H1 (cell line): ENCODE measurements at regions not wholly inside any gene's neighbourhood (a gene's known extent, or its start where the extent isn't known, plus 50 kb on each side); places are given as distances from the start of the nearest gene placed in this dataset.

Experiments used
- CTCF ChIA-PET: fragments of 300-600 bp; sonication (Branson Sonifier 250); formaldehyde crosslinking; loops from one replicate; lab custom pipeline; 2021; ENCODE audit not compliant: partially characterized antibody; lab: Charles Lee
- POLR2A ChIA-PET: fragments of 300-600 bp; sonication (Branson Sonifier 250); formaldehyde crosslinking; loops from one replicate; lab custom pipeline; 2021; ENCODE audit warnings: inconsistent platforms; ENCODE audit not compliant: partially characterized antibody; lab: Charles Lee
- DNase-seq, 2 experiments: peaks; one replicate each; pipeline versions ENCODE4 v3.0.0 to v3.0.0-alpha.2; 2010 to 2022; ENCODE audit warnings: low spot score in 2 of 2, low read depth in 1 of 2, mixed read lengths in 1 of 2
- FAIRE-seq: peaks from 2 replicates; lab custom pipeline; 2011; peaks lifted over from hg19 to GRCh38; lab: Jason Lieb, UNC
- H2AFZ ChIP-seq: 2 replicates; pipeline ENCODE4 v1.8.1; 2012; ENCODE audit warnings: low read length, inconsistent platforms
- H2AK5ac ChIP-seq: 2 replicates; pipeline ENCODE4 v1.6.1; 2013; ENCODE audit warnings: low read depth, low read length
- H2BK120ac ChIP-seq: replicated peaks from 2 replicates; pipeline ENCODE3; 2013; ENCODE audit warnings: low read depth, low read length, inconsistent platforms
- H2BK12ac ChIP-seq: 2 replicates; pipeline ENCODE4 v1.6.1; 2013; ENCODE audit warnings: low read depth, low read length
- H2BK15ac ChIP-seq: 2 replicates; pipeline ENCODE4 v1.6.1; 2013; ENCODE audit warnings: low read length
- H2BK20ac ChIP-seq: 2 replicates; pipeline ENCODE4 v1.6.1; 2013; ENCODE audit warnings: low read length
- H2BK5ac ChIP-seq: 2 replicates; pipeline ENCODE4 v1.6.1; 2013; ENCODE audit warnings: low read depth, low read length
- H3K14ac ChIP-seq: 2 replicates; pipeline ENCODE4 v1.6.1; 2013; ENCODE audit warnings: inconsistent platforms; ENCODE audit not compliant: insufficient read length
- H3K18ac ChIP-seq: 2 replicates; pipeline ENCODE4 v1.6.1; 2013; ENCODE audit warnings: low read length; ENCODE audit errors: extremely low read depth
- H3K23ac ChIP-seq: 2 replicates; pipeline ENCODE4 v1.6.1; 2013; ENCODE audit warnings: inconsistent platforms; ENCODE audit not compliant: insufficient read length
- H3K23me2 ChIP-seq: 2 replicates; pipeline ENCODE4 v1.6.1; 2013; ENCODE audit warnings: low read depth, low read length
- H3K27ac ChIP-seq: 2 replicates; pipeline ENCODE4 v1.6.1; 2011; ENCODE audit warnings: low read depth, low read length, inconsistent platforms
- H3K27me3 ChIP-seq, 4 experiments: replicated peaks in 1 of 4; 1 replicate in 1 of 4; 2 replicates in 3 of 4; pipeline versions ENCODE4 v1.6.1 to v1.8.1; 2011 to 2013; ENCODE audit warnings: low read length in 3 of 4, mild to moderate bottlenecking in 3 of 4, inconsistent platforms in 2 of 4, mixed read lengths in 2 of 4, moderate library complexity in 1 of 4; ENCODE audit not compliant: control insufficient read depth in 3 of 4, insufficient read depth in 3 of 4; ENCODE audit errors: extremely low read depth in 1 of 4
- H3K36me3 ChIP-seq, 4 experiments: 2 replicates each; pipeline versions ENCODE4 v1.6.1 to v1.8.1; 2011 to 2013; ENCODE audit warnings: mild to moderate bottlenecking in 4 of 4, low read length in 3 of 4, moderate library complexity in 2 of 4, control low read depth in 1 of 4, inconsistent platforms in 1 of 4; ENCODE audit not compliant: insufficient read depth in 4 of 4, control insufficient read depth in 2 of 4
- H3K4ac ChIP-seq: replicated peaks from 2 replicates; pipeline ENCODE3; 2013; ENCODE audit warnings: low read length, low read depth, mixed read lengths, inconsistent platforms; ENCODE audit not compliant: insufficient read length
- H3K4me1 ChIP-seq, 4 experiments: replicated peaks in 1 of 4; 1 replicate in 1 of 4; 2 replicates in 3 of 4; pipeline versions ENCODE4 v1.6.1 to v1.8.1; 2011 to 2013; ENCODE audit warnings: low read length in 3 of 4, inconsistent platforms in 2 of 4, mixed read lengths in 1 of 4; ENCODE audit not compliant: insufficient read depth in 4 of 4, control insufficient read depth in 3 of 4
- H3K4me2 ChIP-seq, 2 experiments: 2 replicates each; pipeline versions ENCODE4 v1.6.1 to v1.8.1; 2011 to 2013; ENCODE audit warnings: low read depth in 2 of 2, low read length in 2 of 2, control low read depth in 1 of 2, inconsistent platforms in 1 of 2, mild to moderate bottlenecking in 1 of 2; ENCODE audit not compliant: insufficient read depth in 1 of 2
- H3K4me3 ChIP-seq, 4 experiments: fragments of 200-600, 300-600 bp in 1 of 4; sonication (generic), shearing (Covaris generic), sonication (Bioruptor Twin) in 1 of 4; 2 replicates each; pipeline versions ENCODE4 v1.5.1 to v1.8.1; 2011 to 2016; ENCODE audit warnings: low read length in 4 of 4, low read depth in 3 of 4, control low read depth in 2 of 4, inconsistent platforms in 2 of 4, mild to moderate bottlenecking in 2 of 4, mixed read lengths in 1 of 4, moderate library complexity in 1 of 4; ENCODE audit not compliant: insufficient read depth in 2 of 4; ENCODE audit errors: extremely low read depth in 1 of 4
- H3K56ac ChIP-seq: replicated peaks from 2 replicates; pipeline ENCODE3; 2013; ENCODE audit warnings: low read depth, mild to moderate bottlenecking, mixed read lengths, low read length, inconsistent platforms; ENCODE audit not compliant: insufficient read length
- H3K79me1 ChIP-seq: 2 replicates; pipeline ENCODE4 v1.6.1; 2013; ENCODE audit warnings: low read depth, low read length, control low read depth
- H3K79me2 ChIP-seq, 2 experiments: 2 replicates each; pipeline versions ENCODE4 v1.6.1 to v1.8.1; 2012 to 2013; ENCODE audit warnings: low read length in 2 of 2, mild to moderate bottlenecking in 2 of 2, inconsistent platforms in 1 of 2; ENCODE audit not compliant: insufficient read depth in 2 of 2, control insufficient read depth in 1 of 2
- H3K9ac ChIP-seq, 4 experiments: replicated peaks in 1 of 4; 1 replicate in 1 of 4; 2 replicates in 3 of 4; pipeline versions ENCODE4 v1.6.1 to v1.8.1; 2011 to 2013; ENCODE audit warnings: low read depth in 3 of 4, low read length in 3 of 4, control low read depth in 2 of 4, mild to moderate bottlenecking in 2 of 4, moderate library complexity in 2 of 4, inconsistent platforms in 1 of 4; ENCODE audit errors: extremely low read depth in 1 of 4
- H3K9me3 ChIP-seq, 2 experiments: 2 replicates each; pipeline versions ENCODE4 v1.6.1 to v1.8.1; 2012 to 2013; ENCODE audit warnings: mild to moderate bottlenecking in 2 of 2, moderate library complexity in 2 of 2, control low read depth in 1 of 2, inconsistent platforms in 1 of 2, low read depth in 1 of 2, low read length in 1 of 2, mixed read lengths in 1 of 2; ENCODE audit not compliant: insufficient read depth in 2 of 2
- H4K20me1 ChIP-seq, 2 experiments: replicated peaks in 1 of 2; 2 replicates each; pipeline versions ENCODE3 to v1.8.1; 2011 to 2013; ENCODE audit warnings: inconsistent platforms in 2 of 2, low read length in 2 of 2, mild to moderate bottlenecking in 1 of 2; ENCODE audit not compliant: insufficient read depth in 2 of 2, control insufficient read depth in 1 of 2
- H4K5ac ChIP-seq: 2 replicates; pipeline ENCODE4 v1.6.1; 2013; ENCODE audit warnings: low read length, low read depth, mixed read lengths, inconsistent platforms; ENCODE audit not compliant: insufficient read length
- H4K8ac ChIP-seq: 2 replicates; pipeline ENCODE4 v1.8.0; 2013; ENCODE audit warnings: mild to moderate bottlenecking, moderate library complexity, low read length, inconsistent platforms; ENCODE audit not compliant: insufficient read depth; ENCODE audit errors: extremely low read depth
- H4K91ac ChIP-seq: replicated peaks from 2 replicates; pipeline ENCODE3; 2013; ENCODE audit warnings: low read length, mixed read lengths, inconsistent platforms; ENCODE audit not compliant: insufficient read length
- ATF2 ChIP-seq: IDR thresholded peaks from 2 replicates; pipeline ENCODE4 v1.6.1; 2012; ENCODE audit warnings: low read length, inconsistent platforms
- CBX5 ChIP-seq: fragments of 300-800, 300-1000 bp; sonication (generic); IDR thresholded peaks from 2 replicates; pipeline ENCODE4 v1.7.1; 2016; ENCODE audit warnings: antibody characterized with exemption, low read length, low read depth
- CEBPB ChIP-seq: IDR thresholded peaks from 2 replicates; pipeline ENCODE4 v1.6.1; 2012; ENCODE audit warnings: low read depth, low read length
- EGR1 ChIP-seq: IDR thresholded peaks from 2 replicates; pipeline ENCODE4 v1.6.1; 2011; ENCODE audit warnings: low read depth, low read length, borderline replicate concordance
- EP300 ChIP-seq, 2 experiments: IDR thresholded peaks; 1 replicate in 1 of 2; 2 replicates in 1 of 2; pipeline ENCODE4 v1.6.1; 2011 to 2012; ENCODE audit warnings: low read depth in 2 of 2, low read length in 2 of 2, mild to moderate bottlenecking in 2 of 2, borderline replicate concordance in 1 of 2, inconsistent platforms in 1 of 2, moderate library complexity in 1 of 2
- HDAC6 ChIP-seq: IDR thresholded peaks from one replicate; pipeline ENCODE4 v1.7.1; 2012; ENCODE audit warnings: low read depth, mild to moderate bottlenecking, inconsistent platforms, low read length, moderate library complexity
- KDM1A ChIP-seq: fragments of 200-600, 300-600 bp; sonication (generic); IDR thresholded peaks from 2 replicates; pipeline ENCODE4 v1.7.1; 2016; ENCODE audit warnings: mild to moderate bottlenecking, low read length, borderline replicate concordance
- RAD21 ChIP-seq, 2 experiments: IDR thresholded peaks in 1 of 2; conservative IDR thresholded peaks in 1 of 2; 2 replicates each; pipeline ENCODE4 v1.6.1; 2011; ENCODE audit warnings: low read depth in 2 of 2, low read length in 2 of 2, improper control_type of control experiment in 1 of 2, inconsistent platforms in 1 of 2, mild to moderate bottlenecking in 1 of 2, moderate library complexity in 1 of 2
- RBBP5 ChIP-seq: IDR thresholded peaks from 2 replicates; pipeline ENCODE4 v1.7.1; 2012; ENCODE audit warnings: low read depth, mild to moderate bottlenecking, inconsistent platforms, low read length, moderate library complexity, borderline replicate concordance
- SP1 ChIP-seq: IDR thresholded peaks from 2 replicates; pipeline ENCODE4 v1.6.1; 2011; ENCODE audit warnings: low read depth, low read length
- SP4 ChIP-seq: IDR thresholded peaks from 2 replicates; pipeline ENCODE4 v1.6.1; 2012; ENCODE audit warnings: low read length, inconsistent platforms
- TAF1 ChIP-seq: IDR thresholded peaks from 2 replicates; pipeline ENCODE4 v1.6.1; 2011; ENCODE audit warnings: mild to moderate bottlenecking, low read depth, low read length
- WGBS, 2 experiments: shearing (Covaris generic) in 1 of 2; methylation state at CpG; one replicate each; pipeline versions ENCODE4 v1.1.6 to v1.1.7; 2013 to 2015; ENCODE audit warnings: low lambda C conversion rate in 2 of 2, mixed read lengths in 2 of 2, inconsistent platforms in 1 of 2, low coverage in 1 of 2, missing lambda C conversion rate in 1 of 2; ENCODE audit not compliant: insufficient replicate concordance in 2 of 2, insufficient coverage in 1 of 2, insufficient read length in 1 of 2; ENCODE audit errors: extremely low coverage in 1 of 2, missing lambda C conversion rate in 1 of 2; 5-methylcytosine and 5-hydroxymethylcytosine counted together

GRCh38 chr2:220811952-220812570, 760.0 kb downstream of the EPHA4 start:
- Histone ChIP-seq H4K8ac (no peak overlapping the region), H2BK12ac (no peak overlapping the region), H3K4me3 (no peak overlapping the region), H2BK15ac (no peak overlapping the region), H4K20me1 (no peaks in the 10 kb centered on the region), H3K4me1 (no peaks in the 10 kb centered on the region), H3K9me3 (no peaks in the 10 kb centered on the region), H3K23me2 (no peaks in the 10 kb centered on the region), H2BK5ac (no peak overlapping the region), H2BK20ac (no peak overlapping the region), H3K23ac (no peak overlapping the region), H3K36me3 (no peaks in the 10 kb centered on the region), H3K9ac (no peak overlapping the region), H3K14ac (no peak overlapping the region), H2AK5ac (no peak overlapping the region), H4K91ac (no peak overlapping the region), H3K27ac (no peak overlapping the region), H3K79me2 (no peaks in the 10 kb centered on the region), H2AFZ (no peak overlapping the region), H2BK120ac (no peak overlapping the region), H3K56ac (no peak overlapping the region), H4K5ac (no peak overlapping the region), H3K18ac (no peak overlapping the region), H3K4ac (no peak overlapping the region), H3K27me3 (no peaks in the 10 kb centered on the region), H3K79me1 (no peaks in the 10 kb centered on the region), H3K4me2 (no peak overlapping the region)
- WGBS, 2 experiments = 92% methylated on average over 1 of the region's 1 CpG; no CpG with 5 or more reads in 1 of the 2 experiments
- DNase-seq = no peak
- CTCF ChIA-PET = no interaction called here
- no peak for FAIRE-seq
- POLR2A ChIA-PET = no interaction called here
- TF ChIP-seq TAF1 (no peak), EGR1 (no peak), CEBPB (no peak), KDM1A (no peak), RAD21 (IDR thresholded peaks at IDR 0.05 in 1 of 2, conservative IDR thresholded peaks at IDR 0.05 in 1 of 2; ENCODE audit: low read depth in 2 of 2, low read length in 2 of 2) (no peak), SP1 (no peak), EP300 (IDR thresholded peaks at IDR 0.05; ENCODE audit: borderline replicate concordance in 1 of 2, low read depth in 2 of 2, low read length in 2 of 2) (no peak), HDAC6 (no peak), CBX5 (no peak), SP4 (no peak), RBBP5 (no peak), ATF2 (no peak)
